Cardiac muscle cell (in vitro differentiated cells and primary cell): ENCODE measurements at regions not wholly inside any gene's neighbourhood (a gene's known extent, or its start where the extent isn't known, plus 50 kb on each side); places are given as distances from the start of the nearest gene placed in this dataset.
"Not testable (repeated sequence)": the region's sequence is repeated elsewhere in the genome, so short reads cannot be mapped to it uniquely, and the experiment has no call there.

Experiments used
- DNase-seq, 2 donors: peaks; one replicate each; pipeline versions ENCODE4 v3.0.0 to v3.0.0-alpha.2; 2010 to 2017; ENCODE audit warnings: low read depth in 1 of 2, low spot score in 1 of 2
- H3K27ac ChIP-seq: fragments of 200-600 bp; sonication (generic); 2 replicates; pipeline ENCODE4 v1.5.1; 2016
- H3K27me3 ChIP-seq: fragments of 200-600 bp; sonication (generic); 2 replicates; pipeline ENCODE4 v1.6.0; 2016; ENCODE audit warnings: control low read depth
- H3K36me3 ChIP-seq: fragments of 200-600 bp; sonication (generic); 2 replicates; pipeline ENCODE4 v1.5.1; 2016; ENCODE audit warnings: control low read depth
- H3K4me1 ChIP-seq: fragments of 200-600 bp; sonication (generic); 2 replicates; pipeline ENCODE4 v1.8.1; 2017; ENCODE audit warnings: low read depth, mild to moderate bottlenecking, mixed run types
- H3K4me3 ChIP-seq: fragments of 200-600 bp; sonication (generic); 2 replicates; pipeline ENCODE4 v1.5.1; 2016; ENCODE audit warnings: mild to moderate bottlenecking
- H3K9me3 ChIP-seq: fragments of 200-600 bp; sonication (generic); 2 replicates; pipeline ENCODE4 v1.5.1; 2017; ENCODE audit warnings: low read depth, mild to moderate bottlenecking, control low read depth
- CTCF ChIP-seq: IDR thresholded peaks from 2 replicates; pipeline ENCODE4 v1.5.1; 2012; ENCODE audit warnings: low read depth, mild to moderate bottlenecking, low read length

DNA sequence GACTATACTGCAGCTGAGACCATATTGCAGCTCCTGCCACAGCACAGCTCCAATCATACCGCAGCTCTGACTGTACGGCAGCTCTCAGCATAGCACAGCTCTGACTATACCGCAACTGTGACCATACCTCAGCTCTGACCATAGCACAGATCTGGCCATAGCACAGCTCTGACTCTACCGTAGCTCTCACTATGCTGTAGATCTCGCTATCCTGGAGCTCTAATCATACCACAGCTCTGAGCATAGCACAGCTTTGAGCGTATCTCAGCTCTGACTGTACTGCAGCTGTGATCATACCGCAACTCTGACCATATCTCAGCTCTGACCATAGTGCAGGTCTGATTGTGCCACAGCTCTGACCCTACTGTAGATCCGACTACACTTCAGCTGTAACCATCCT lies 139.2 kb downstream of the ASMT start:
- TF ChIP-seq CTCF, result no peak
- Histone ChIP-seq H3K36me3 (no peaks in the 10 kb centered on the region), H3K27me3 (no peaks in the 10 kb centered on the region), H3K9me3 (no peaks in the 10 kb centered on the region), H3K4me3 (no peak overlapping the region), H3K4me1 (no peaks in the 10 kb centered on the region), H3K27ac (no peak overlapping the region)
- DNase-seq, result no peak

GRCh38 chrX:1763294-1763693 lies 148.4 kb downstream of the ASMT start:
- TF ChIP-seq CTCF, result no peak
- H3K36me3 ChIP-seq, result no peaks in the 10 kb centered on the region
- H3K27me3 ChIP-seq, result no peaks in the 10 kb centered on the region
- H3K4me3 ChIP-seq, result no peak overlapping the region
- no peak for DNase-seq
- no peaks in the 10 kb centered on the region for H3K9me3 ChIP-seq
- H3K4me1 ChIP-seq, result no peaks in the 10 kb centered on the region
- no peak overlapping the region for H3K27ac ChIP-seq

DNA sequence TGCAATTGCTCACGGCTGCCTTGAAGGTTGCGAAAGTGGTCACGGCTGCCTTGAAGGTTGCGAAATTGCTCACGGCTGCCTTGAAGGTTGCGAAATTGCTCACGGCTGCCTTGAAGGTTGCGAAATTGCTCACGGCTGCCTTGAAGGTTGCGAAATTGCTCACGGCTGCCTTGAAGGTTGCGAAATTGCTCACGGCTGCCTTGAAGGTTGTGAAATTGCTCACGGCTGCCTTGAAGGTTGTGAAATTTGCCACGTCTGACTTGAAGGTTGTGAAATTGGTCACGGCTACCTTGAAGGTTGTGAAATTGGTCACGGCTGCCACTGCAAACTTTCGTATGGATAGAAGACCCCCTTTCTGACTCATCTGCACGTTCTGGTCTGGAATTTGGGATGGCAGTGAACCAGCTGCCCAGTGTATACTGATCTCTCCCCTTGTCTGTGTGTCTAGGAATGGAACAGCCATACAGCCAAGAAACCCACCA lies 150.1 kb downstream of the ASMT start:
- not testable (repeated sequence) for H3K27ac ChIP-seq, H3K4me3 ChIP-seq, DNase-seq, H3K36me3 ChIP-seq, H3K9me3 ChIP-seq, H3K27me3 ChIP-seq, H3K4me1 ChIP-seq

DNA sequence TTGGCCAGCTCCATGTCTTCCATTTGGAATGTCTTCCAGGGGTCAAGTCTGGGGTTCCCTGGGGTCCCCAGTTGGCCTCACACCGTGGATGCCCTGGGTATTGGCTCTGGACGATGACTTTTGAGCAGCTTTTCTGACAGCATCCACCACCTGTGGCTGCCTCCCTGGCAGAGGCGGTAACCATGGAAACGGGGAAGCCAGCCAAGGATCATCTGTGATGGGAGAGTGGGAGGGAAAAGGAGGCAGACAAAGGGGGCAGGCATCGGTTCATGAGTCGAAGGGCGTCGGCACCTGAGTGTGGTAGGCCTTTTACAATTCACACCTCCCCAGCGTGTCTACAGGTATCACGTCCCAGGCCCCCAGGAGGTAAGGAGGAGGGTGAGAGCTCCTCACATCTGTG lies 152.2 kb downstream of the ASMT start:
- no peak for DNase-seq
- Histone ChIP-seq H3K36me3 (no peaks in the 10 kb centered on the region), H3K27me3 (no peaks in the 10 kb centered on the region), H3K4me1 (no peaks in the 10 kb centered on the region), H3K27ac (no peak overlapping the region), H3K9me3 (no peaks in the 10 kb centered on the region), H3K4me3 (no peak overlapping the region)
- no peak for TF ChIP-seq CTCF

- Histone ChIP-seq H3K36me3 (no peaks in the 10 kb centered on the region), H3K9me3 (no peaks in the 10 kb centered on the region), H3K27ac (no peak overlapping the region), H3K4me3 (no peak overlapping the region), H3K4me1 (no peaks in the 10 kb centered on the region), H3K27me3 (no peaks in the 10 kb centered on the region)
- TF ChIP-seq CTCF, result no peak
- no peak for DNase-seq
Observed at GRCh38 chrX:1778817-1779216, 164.0 kb downstream of the ASMT start.

GRCh38 chrX:1779626-1780025 lies 164.8 kb downstream of the ASMT start:
- Histone ChIP-seq H3K9me3 (no peaks in the 10 kb centered on the region), H3K36me3 (no peaks in the 10 kb centered on the region), H3K27me3 (no peaks in the 10 kb centered on the region), H3K4me1 (no peaks in the 10 kb centered on the region), H3K4me3 (no peak overlapping the region), H3K27ac (no peak overlapping the region)
- TF ChIP-seq CTCF, result no peak
- no peak for DNase-seq
